ENCODE measurements at regions not wholly inside any gene's neighbourhood (a gene's known extent, or its start where the extent isn't known, plus 50 kb on each side); places are given as distances from the start of the nearest gene placed in this dataset.

DNA sequence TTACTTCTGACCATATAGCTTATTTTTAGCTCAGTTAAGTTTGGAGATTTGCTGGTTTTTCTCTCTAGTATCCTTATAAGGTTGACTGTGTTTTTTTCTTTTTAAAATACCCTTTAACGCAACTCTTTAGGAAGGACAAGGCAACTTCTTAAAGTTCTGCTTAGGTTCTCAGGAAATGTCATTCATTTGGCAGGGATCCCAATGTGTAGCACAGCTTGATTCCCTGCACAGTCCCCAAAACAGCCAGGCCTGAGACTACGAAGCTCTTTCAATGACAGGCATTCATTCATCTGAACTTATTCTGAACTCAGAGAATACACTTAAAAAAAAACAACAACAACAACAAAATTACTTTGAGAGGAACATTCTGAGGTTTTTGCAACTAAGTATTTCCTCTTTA lies 1765.8 kb downstream of the PCDH7 start:
- TF ChIP-seq, protein P1, sequence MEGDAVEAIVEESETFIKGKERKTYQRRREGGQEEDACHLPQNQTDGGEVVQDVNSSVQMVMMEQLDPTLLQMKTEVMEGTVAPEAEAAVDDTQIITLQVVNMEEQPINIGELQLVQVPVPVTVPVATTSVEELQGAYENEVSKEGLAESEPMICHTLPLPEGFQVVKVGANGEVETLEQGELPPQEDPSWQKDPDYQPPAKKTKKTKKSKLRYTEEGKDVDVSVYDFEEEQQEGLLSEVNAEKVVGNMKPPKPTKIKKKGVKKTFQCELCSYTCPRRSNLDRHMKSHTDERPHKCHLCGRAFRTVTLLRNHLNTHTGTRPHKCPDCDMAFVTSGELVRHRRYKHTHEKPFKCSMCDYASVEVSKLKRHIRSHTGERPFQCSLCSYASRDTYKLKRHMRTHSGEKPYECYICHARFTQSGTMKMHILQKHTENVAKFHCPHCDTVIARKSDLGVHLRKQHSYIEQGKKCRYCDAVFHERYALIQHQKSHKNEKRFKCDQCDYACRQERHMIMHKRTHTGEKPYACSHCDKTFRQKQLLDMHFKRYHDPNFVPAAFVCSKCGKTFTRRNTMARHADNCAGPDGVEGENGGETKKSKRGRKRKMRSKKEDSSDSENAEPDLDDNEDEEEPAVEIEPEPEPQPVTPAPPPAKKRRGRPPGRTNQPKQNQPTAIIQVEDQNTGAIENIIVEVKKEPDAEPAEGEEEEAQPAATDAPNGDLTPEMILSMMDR (IDR thresholded peaks at IDR 0.05; ENCODE audit: control extremely low read depth in 1 of 3, insufficient read depth in 1 of 3, low read depth in 1 of 3, low read length in 3 of 3), result no peak
- TF ChIP-seq SP1 (IDR thresholded peaks at IDR 0.05; ENCODE audit: low read depth, low read length), result no peak
- no peak for TF ChIP-seq POLR2A (IDR thresholded peaks at IDR 0.05; ENCODE audit: control extremely low read depth in 1 of 2, low read depth in 2 of 2, low read length in 2 of 2)
- TF ChIP-seq HDAC2 (IDR thresholded peaks at IDR 0.05; ENCODE audit: borderline replicate concordance in 1 of 2, low read depth in 2 of 2, low read length in 2 of 2), result no peak
- no peak for TF ChIP-seq ASH2L (IDR thresholded peaks at IDR 0.05; ENCODE audit: low read length)
- TF ChIP-seq CEBPB (IDR thresholded peaks at IDR 0.05; ENCODE audit: low read depth, low read length), result no peak
- no peak for TF ChIP-seq JUND (IDR thresholded peaks at IDR 0.05; ENCODE audit: low read length)
- TF ChIP-seq RAD21 (IDR thresholded peaks at IDR 0.05 in 1 of 2, conservative IDR thresholded peaks at IDR 0.05 in 1 of 2; ENCODE audit: low read depth in 2 of 2, low read length in 2 of 2), result no peak
- no peak for TF ChIP-seq EGR1 (IDR thresholded peaks at IDR 0.05; ENCODE audit: borderline replicate concordance, low read depth, low read length)
- no peak for TF ChIP-seq EZH2 (IDR thresholded peaks at IDR 0.05; ENCODE audit: low read depth, low read length, severe bottlenecking)
- no peak for TF ChIP-seq EP300 (IDR thresholded peaks at IDR 0.05; ENCODE audit: borderline replicate concordance in 1 of 2, low read depth in 2 of 2, low read length in 2 of 2)
- TF ChIP-seq YY1 (IDR thresholded peaks at IDR 0.05; ENCODE audit: low read depth, low read length), result no peak
- no peak for TF ChIP-seq SIN3A (conservative IDR thresholded peaks at IDR 0.05 in 1 of 2, IDR thresholded peaks at IDR 0.05 in 1 of 2; ENCODE audit: low read depth in 1 of 2, low read length in 2 of 2)
